ENCODE measurements at regions not wholly inside any gene's neighbourhood (a gene's known extent, or its start where the extent isn't known, plus 50 kb on each side); places are given as distances from the start of the nearest gene placed in this dataset.

DNA sequence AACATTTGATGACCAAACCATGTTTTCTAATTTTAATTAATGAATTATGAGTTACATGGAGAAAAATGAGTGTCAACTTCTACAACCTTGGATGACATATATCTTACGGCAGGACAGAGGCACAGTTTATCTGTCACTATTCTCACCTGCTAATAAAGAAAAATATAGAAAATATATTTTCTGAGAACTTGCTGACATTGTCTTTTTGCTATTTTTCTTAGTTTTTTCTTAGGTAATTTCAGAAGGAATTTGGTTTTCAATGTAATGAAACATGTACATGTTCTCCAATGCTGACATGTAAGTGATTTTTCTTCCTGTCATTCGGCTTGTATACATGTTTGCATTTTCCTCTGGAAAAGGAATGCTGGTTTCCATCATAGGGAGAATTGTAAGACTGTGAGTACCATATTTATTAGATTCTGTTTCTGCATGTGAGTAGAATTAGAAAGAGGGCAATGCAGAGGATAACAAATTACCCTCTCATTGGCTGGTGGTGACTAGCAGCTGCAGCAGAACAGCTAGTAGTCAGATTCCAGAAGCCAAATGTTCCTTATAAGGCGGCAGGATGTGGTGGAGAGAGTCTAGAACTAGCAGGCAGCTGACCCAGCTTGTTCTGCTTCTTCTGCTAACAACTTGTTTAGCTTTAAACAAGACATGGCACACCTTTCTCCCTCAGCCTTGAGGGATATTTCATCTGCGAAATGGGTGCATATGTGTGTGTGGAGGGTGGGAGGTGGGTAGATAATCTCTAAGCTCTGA, 132.8 kb upstream of the SPACA1 start:
- intact Hi-C loops (cut with micrococcal nuclease) = no loop called here
- DNase-seq (no peak), ATAC-seq (no peak)

DNA sequence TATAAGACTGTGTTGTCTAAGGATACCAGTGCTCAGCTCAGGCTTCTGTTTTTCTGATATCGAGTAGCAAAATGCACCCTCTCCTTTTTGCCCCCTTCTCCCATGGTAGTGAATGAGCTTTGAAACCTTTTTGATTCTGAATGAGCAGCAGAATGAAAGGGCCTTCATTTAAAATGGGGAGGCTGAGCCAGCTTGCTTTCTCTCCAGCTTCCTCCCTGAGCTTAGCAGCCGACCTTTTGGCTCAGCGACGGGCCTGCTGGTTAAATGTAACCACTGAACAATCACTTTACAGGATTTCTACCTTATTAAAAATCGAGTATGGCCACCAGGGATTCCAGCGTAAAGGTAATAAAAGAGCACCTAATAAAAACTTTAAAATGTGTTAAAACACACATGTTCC, 133.7 kb upstream of the SPACA1 start:
- DNase-seq = no peak
- intact Hi-C loops (cut with micrococcal nuclease) = no loop called here
- ATAC-seq = no peak

DNA sequence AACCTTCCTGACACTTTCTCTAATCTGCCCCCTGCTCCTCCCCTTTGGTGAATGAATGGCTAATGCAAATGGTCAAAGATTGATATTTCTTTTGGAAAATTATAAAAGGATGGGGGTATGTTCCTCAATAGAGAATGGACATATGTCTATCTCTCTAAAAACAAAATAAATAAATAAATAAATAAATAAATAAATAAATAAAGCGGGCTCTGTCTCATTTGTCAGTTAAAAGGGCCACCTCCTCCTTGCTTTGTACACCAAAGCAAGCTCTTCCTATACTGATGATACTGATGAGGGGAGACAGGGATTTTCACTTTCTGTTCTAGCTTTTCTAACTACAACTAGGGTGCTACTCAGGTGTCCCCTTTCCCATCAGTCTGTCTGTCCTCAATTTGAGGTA, 135.5 kb upstream of the SPACA1 start:
- intact Hi-C loops (cut with micrococcal nuclease) = no loop called here
- DNase-seq (no peak), ATAC-seq (no peak)

DNA sequence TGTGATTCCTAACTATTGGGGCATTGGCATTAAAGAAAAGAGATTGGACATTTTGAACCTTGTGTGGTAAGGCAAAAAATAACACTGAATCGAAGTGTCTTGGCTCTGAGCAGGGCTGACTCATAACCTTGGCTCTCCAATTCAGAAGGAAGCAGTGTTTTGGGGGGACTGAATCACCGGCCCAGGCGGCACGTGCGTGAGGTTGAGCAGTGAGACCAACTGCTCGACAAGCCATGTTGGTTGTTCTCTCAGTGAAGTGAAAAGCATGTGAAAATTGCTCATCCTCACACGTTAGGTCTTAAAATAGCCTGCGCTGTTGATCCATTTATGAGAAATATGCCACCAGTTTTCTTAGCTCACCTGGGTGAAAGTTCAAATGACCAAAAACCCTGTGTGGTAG, 137.8 kb upstream of the SPACA1 start:
- intact Hi-C loops (cut with micrococcal nuclease) = no loop called here
- ATAC-seq = no peak
- DNase-seq = no peak

DNA sequence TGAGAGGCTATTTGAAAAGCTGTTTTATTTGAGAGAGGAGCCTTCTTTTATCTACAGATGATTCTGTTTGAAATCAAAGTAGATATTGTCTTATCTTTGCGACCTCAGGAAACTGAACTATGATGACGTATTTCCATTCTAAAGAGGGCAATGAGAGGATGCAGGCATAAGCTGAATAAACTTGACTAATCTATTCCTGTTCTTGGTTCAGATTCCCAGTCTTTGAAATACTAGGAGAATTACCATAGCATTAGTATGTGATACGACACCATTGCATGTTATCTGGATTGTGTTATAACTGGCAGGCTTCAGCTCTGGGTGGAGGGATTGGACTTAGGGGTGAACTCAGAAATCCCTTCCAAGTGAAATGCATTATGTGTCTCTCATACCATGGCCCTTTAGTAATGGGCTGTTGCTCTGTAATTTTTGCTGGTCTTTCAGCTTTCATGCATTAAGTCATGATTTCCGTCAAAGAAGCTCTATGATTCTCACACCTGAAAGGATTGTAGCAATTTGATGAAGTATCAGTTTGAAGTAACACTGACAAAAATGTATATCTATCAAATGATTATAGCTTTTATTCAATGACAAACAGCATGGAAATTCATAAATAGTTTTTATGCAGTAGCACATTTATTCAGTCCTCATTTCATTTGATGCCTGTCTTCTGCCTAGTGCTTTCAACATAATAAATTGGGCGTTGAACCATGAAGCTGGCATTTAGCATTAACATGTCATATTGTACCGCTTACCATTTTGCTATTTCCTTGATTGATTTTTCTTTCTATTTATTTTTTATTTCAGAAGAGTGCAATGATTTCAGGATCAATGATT, 138.4 kb upstream of the SPACA1 start:
- intact Hi-C loops (cut with micrococcal nuclease) = no loop called here
- ATAC-seq (no peak), DNase-seq (no peak)

DNA sequence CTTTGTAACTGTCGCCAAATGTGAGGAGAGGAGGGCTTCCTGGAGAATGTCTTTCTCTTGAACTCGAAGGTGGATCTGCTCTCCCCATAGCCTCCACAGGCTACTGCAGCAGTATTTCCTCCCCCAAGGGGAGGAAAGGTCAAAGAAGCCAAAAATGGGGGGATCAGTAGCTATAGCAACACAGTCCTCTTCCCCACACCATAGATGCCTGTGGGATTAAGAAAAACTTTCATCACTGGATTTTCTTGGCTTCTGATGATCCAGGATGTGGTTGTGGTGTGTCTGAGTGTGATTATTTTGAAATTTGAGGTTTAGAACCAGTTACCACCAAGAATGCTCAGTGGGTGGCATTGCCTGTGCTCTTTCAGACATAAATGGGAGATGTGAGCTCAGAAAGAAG, 140.1 kb upstream of the SPACA1 start:
- intact Hi-C loops (cut with micrococcal nuclease) = no loop called here

DNA sequence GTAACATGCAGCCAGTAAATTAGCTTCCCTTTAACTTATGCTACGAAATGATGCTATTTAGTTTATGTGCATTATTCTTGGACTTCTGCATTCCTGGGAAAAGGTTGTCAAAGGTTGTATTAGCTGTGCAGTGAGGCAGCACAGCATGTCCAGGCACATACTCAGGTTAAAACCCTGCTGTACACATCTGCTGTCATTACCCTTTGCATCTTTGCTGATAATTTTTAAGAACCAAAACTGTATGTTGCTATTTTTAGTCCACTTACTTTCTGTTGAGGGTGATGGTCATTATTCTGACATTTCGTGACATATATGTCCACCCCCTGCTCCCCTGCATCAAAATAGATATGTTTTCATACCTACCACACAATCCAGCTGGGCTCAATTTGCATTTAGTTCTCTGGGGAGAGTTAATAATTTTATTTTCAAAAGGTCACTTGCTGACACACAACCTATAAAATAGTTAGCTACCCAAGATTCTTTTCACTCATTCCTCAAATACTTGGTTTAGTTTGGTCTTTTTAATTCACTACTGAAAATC, 142.5 kb upstream of the SPACA1 start:
- ATAC-seq = no peak
- intact Hi-C loops (cut with micrococcal nuclease) = no loop called here
- no peak for DNase-seq

More for the DNA sequence above, 140.1 kb upstream of the SPACA1 start:
- DNase-seq = no peak
- ATAC-seq = no peak

DNA sequence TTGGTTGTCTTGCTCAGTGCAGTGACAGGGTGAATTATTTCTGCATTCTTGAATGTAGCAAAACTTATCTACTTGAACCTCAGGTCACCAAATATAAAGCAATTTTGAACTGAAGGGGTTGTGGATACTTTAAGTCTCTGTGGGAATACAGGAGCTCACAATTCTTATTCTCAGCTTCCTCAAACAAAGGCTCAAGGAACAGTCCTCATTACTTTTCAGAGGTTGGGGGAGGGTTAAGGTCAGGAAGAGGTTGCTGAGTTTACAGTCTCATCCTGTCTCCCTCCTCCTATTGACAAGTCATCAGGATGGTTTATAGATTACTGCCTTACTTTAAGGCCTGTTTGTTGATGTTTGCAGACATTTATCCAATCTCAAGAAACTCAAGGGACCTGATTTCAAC, 143.6 kb upstream of the SPACA1 start:
- DNase-seq (no peak), ATAC-seq (no peak)
- intact Hi-C loops (cut with micrococcal nuclease) = no loop called here

DNA sequence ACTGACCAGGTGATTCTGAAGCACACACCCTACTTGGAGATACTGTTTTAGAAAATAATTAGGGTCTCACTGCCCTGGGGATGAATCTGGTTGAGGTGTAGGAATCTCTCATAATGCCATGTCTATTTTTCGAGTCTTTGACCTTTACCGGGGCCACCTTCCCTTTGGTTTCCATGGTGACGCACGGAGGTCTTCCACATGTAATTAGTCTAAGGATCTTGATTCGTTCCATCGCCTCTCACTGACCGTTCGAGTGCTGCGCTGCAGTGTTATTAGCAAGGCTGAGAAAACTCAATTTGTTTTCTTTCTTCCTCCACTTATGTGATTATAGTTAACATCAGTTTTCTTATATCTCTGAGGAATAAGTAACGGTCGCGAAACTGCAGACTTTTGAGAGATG, 144.3 kb upstream of the SPACA1 start:
- ATAC-seq (no peak), DNase-seq (no peak)
- intact Hi-C loops (cut with micrococcal nuclease) = no loop called here

DNA sequence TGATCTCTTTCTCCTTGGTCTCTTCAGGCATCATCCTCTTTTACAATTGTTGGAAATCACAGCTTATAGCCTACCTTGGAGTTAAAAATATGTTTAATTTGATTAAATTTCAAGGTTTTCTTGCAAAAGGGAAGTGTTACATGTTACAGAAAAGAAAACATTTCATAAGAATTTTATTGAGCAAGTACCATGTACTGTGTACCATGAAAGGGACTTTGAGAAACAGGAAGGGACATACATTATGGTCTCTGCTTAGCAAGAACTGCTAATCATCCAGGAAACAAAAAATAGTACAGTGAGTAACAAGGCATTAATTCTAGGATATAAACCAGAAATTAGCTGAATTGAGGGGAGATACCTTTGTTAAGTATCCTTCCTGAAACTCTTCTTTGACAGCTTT, 145.3 kb upstream of the SPACA1 start:
- ATAC-seq (no peak), DNase-seq (no peak)
- intact Hi-C loops (cut with micrococcal nuclease) = no loop called here

DNA sequence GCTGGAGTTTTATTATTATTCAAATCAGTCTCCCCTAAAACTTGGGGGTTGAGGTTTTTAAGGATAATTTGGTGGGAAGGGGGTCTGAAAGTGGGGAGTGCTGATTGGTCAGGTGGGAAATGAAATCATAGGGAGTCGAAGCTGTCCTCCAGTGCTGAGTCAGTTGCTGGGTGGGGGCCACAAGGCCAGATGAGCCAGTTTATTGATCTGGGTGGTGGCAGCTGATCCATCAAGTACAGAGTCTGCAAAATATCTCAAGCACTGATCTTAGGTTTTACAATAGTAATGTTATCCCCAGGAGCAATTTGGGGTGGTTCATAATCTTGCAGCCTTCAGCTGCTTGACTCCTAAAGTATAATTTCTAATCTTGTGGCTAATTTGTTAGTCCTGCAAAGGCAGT, 146.0 kb upstream of the SPACA1 start:
- ATAC-seq = no peak
- no peak for DNase-seq
- intact Hi-C loops (cut with micrococcal nuclease) = no loop called here

DNA sequence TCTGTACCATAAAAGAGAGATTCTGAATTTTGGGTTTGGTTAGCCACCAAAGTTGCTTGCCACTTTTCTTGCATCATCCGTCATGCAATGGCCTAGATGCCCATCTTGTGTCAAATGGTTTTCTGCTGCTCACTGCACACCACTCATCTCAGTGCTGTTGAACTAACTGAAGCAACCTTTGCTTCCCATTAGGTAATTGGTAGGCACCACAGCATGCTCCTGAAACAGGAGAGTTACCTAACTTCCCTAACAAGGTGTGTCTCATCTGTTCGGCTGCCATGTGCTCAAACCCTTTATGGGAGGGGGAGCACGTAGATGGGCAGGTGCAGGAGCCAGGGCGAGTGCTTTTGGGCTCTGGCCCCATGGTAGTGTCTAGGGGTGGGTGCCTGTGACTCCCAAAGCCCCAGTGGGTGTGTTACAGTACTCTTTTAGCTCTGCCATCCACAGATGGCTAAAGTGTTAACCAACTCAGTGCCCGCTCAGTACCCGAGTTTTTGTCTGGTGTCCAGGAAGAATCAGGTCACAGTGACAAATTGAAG, 147.4 kb upstream of the SPACA1 start:
- DNase-seq = no peak
- ATAC-seq = no peak
- intact Hi-C loops (cut with micrococcal nuclease) = no loop called here

DNA sequence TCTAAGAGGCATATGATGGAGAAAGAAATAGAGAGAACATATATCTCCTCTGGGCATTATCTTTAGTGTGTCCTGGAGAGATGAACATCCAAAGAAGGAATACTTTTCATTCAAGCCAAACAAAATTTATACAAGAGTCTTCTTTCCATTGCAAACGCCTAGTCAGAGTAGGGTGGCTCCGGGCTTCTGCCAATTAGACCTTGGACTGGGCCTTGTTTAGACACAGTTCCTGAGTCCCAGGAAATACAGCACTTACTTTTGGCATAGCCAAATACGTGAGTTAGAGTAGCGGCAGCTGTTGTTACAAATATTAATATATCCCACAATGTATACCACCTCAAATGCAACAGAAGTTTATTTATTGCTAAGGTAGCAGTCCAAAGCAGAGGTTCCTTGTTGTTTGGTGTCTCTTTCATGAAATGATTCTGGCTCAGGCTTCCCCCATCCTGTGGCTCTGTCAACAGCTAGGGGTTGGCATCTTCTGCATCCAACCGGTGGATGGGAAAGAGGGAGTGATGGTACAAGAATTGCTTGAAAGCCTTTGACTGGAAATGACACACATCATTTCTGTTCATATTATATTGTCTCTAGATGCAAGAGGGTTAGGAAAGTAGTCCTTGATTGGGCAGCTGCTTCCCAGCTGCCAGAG, 148.0 kb upstream of the SPACA1 start:
- intact Hi-C loops (cut with micrococcal nuclease) = no loop called here
- no peak for ATAC-seq
- no peak for DNase-seq

DNA sequence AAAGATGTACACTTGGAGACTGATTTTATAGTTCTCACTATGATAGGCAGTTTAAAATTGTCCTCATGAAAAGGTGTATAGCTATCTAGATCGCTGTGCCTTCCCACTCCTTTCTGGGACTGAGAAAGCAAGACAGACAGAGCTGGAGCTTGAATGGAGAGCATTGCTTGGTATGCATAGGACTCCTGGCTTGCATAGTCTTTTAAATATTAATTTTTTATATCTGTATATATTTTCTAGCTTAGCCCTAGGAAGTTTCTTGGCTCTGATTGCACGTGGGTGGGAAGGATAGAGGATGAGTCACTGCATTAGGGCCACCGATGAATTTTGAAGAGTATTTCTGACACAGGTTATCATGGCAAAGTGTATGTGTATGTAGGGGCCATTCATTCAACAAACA, 150.0 kb upstream of the SPACA1 start:
- intact Hi-C loops (cut with micrococcal nuclease) = no loop called here
- DNase-seq (no peak), ATAC-seq (no peak)

DNA sequence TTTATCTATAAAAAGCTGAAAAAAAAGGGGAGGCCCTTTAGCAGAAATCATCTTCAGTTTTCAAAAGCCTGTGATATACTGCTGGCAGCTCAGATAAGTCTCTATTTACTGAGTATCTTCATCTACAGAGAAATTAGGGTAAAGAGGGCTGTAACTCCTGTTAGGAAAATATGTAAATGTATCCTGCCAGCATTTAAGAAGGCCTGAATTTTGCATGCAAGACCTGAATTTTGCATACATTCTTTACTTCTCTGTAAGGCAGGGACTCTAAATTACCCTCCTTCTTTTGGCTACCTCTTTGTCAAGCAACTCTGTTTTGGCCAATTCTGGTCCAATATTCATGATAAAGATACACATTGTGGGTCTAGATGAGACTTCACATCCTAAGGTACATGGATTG, 150.6 kb upstream of the SPACA1 start:
- DNase-seq (no peak), ATAC-seq (no peak)
- intact Hi-C loops (cut with micrococcal nuclease) = no loop called here

DNA sequence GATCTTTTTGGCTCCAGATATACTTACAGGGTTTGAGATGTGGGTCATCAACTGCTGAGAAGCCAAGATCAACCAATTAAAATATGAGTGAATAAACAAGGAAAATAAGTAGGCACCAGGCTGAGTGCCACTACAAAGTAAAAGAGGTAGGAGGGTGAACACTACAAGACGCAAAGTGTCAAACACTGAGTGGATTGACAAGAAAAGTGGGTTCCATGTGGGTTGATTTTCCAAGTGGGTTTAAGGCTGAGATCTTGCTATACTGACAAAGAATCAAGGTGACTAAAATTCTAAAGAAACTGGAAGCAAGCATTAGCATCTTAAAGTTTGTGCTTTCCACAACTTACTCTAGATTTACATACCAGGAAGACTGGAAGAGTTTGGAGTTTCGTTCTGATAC, 160.4 kb upstream of the SPACA1 start:
- DNase-seq (no peak), ATAC-seq (no peak)
- intact Hi-C loops (cut with micrococcal nuclease) = no loop called here

DNA sequence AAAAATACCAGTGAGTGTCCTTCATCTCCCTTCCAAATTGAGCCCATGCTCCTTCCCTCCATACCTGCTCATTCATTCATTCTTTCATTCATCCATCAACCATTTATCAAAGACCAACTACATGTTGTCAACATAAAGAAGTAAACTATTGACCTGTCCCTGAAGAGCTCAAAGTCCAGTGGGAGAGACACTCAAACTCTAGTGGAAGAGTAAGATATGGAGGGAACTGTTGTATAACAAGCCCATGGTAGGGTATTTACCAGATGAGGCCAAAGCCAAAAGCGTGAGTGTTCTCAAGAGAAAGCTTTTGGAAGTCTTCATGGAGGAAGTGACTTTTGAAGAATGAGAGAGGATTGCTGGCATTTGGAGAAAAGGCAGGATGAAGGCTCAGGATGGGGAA, 163.4 kb upstream of the SPACA1 start:
- intact Hi-C loops (cut with micrococcal nuclease) = no loop called here
- DNase-seq (no peak), ATAC-seq (no peak)

DNA sequence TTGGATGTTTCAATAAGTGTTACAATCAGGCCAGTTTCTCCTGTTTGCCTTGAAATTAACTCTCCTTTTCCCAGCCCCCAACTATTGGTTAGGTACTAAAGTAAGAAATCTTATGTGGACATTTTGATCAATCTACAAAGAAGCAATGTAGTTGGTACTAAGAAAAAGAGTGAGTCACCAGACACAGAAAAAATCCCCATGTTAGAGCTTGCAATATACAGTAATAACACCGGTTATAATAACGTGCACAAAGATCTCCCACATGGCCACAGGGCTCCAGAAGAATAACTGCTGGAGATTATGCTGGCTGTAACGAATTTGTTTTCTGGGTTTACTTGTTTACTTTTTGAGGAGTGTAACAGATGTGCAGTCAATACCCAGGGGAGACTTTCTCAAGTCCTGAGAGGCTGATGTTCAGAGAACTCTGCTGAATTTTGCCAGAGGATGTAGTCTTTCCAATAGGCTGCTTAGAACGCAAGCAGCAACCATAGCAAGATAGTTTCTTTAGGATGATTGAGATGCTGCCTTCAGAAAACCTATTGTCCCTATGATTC, 166.2 kb upstream of the SPACA1 start:
- intact Hi-C loops (cut with micrococcal nuclease) = no loop called here
- DNase-seq = no peak
- no peak for ATAC-seq

DNA sequence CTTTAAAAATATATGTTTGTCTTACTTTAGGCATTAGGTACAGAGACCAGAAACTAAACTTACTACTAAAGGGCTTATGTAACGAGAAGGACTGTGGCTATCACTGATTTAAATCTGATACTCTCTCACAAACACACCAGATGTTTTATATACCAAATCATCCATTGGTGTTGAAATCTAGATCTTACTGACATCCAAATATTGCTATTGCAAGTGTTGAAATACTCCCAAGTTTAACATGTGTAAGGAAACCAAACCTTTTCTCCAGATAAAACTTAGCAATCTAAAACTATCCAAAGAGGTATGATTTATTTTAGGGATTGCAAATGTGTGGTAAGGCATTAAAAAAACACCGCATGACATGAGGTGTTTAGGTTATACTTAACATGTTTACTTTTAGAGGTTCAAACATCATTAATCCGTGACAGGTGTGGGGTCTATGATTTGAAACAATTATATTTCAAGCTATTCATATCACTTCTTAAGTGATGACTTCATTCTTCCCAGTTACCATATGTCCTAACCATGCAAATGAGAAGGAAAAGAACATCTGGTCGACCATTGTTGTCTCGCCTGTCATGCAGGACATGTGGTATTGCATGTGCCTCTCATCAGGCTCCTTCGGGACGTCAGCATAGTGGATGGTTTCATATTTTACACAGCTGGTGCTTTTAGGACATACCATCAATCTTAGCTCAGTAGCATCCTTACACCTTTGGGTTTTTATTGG, 168.3 kb upstream of the SPACA1 start:
- ATAC-seq (no peak), DNase-seq (no peak)
- intact Hi-C loops (cut with micrococcal nuclease) = no loop called here
